WTC11 (cell line): ENCODE measurements at regions not wholly inside any gene's neighbourhood (a gene's known extent, or its start where the extent isn't known, plus 50 kb on each side); places are given as distances from the start of the nearest gene placed in this dataset.

Experiments
- ELF4 ChIP-seq: sonication (generic); formaldehyde crosslinking; IDR thresholded peaks from 2 replicates; pipeline ENCODE4 v1.8.1; 2022; ENCODE audit warnings: low read depth, mild to moderate bottlenecking, moderate library complexity, missing genetic modification reagents
- NFYB ChIP-seq: sonication (generic); formaldehyde crosslinking; conservative IDR thresholded peaks from 2 replicates; pipeline ENCODE4 v1.8.0; 2022; ENCODE audit warnings: low read depth, missing genetic modification reagents
- SP1 ChIP-seq: sonication (generic); formaldehyde crosslinking; conservative IDR thresholded peaks from 2 replicates; pipeline ENCODE4 v1.8.1; 2022; ENCODE audit warnings: missing genetic modification reagents
- TCF7 ChIP-seq: sonication (generic); formaldehyde crosslinking; IDR thresholded peaks from 2 replicates; pipeline ENCODE4 v1.8.0; 2022; ENCODE audit warnings: mild to moderate bottlenecking, low read depth, missing genetic modification reagents, moderate library complexity
- TF ChIP-seq, protein P1 (sequence below): fragments of 200-600 bp; IDR thresholded peaks from 2 replicates; pipeline ENCODE4 v1.8.0; 2022; ENCODE audit warnings: antibody characterized with exemption
- TF ChIP-seq, protein P2 (sequence below): sonication (generic); formaldehyde crosslinking; IDR thresholded peaks from 2 replicates; pipeline ENCODE4 v1.8.0; 2022; ENCODE audit warnings: mild to moderate bottlenecking, missing genetic modification reagents
- TF ChIP-seq, protein P3 (sequence below): fragments of 250-450 bp; sonication (Bioruptor Pico); IDR thresholded peaks from 2 replicates; pipeline ENCODE4 v2.1.2; 2022; ENCODE audit warnings: mild to moderate bottlenecking, moderate library complexity
- TF ChIP-seq, protein P4 (sequence below): sonication (generic); formaldehyde crosslinking; IDR thresholded peaks from 2 replicates; pipeline ENCODE4 v1.8.0; 2023; ENCODE audit warnings: missing genetic modification reagents

DNA sequence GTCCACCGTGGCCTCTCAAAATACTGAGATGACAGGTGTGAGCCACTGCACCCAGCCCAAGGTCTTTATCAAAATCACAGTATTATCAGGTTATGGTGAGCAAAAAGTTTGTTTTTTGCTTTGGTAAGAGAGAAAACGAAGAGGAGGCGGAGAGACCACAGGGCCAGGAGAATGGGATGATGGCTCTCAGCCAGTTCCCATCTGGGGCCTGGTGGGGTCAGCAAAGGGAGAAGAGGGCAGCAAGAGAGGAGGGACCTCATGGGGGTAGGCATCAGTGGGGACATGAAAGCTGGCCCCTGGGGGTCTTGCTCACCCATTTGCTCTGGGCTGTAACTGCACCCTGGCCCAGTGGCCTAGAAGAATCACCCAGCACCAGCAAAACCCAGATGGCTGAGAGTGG lies 190.2 kb downstream of the SHANK2 start:
- TF ChIP-seq, protein P1, sequence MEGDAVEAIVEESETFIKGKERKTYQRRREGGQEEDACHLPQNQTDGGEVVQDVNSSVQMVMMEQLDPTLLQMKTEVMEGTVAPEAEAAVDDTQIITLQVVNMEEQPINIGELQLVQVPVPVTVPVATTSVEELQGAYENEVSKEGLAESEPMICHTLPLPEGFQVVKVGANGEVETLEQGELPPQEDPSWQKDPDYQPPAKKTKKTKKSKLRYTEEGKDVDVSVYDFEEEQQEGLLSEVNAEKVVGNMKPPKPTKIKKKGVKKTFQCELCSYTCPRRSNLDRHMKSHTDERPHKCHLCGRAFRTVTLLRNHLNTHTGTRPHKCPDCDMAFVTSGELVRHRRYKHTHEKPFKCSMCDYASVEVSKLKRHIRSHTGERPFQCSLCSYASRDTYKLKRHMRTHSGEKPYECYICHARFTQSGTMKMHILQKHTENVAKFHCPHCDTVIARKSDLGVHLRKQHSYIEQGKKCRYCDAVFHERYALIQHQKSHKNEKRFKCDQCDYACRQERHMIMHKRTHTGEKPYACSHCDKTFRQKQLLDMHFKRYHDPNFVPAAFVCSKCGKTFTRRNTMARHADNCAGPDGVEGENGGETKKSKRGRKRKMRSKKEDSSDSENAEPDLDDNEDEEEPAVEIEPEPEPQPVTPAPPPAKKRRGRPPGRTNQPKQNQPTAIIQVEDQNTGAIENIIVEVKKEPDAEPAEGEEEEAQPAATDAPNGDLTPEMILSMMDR = no peak
- TF ChIP-seq, protein P2, sequence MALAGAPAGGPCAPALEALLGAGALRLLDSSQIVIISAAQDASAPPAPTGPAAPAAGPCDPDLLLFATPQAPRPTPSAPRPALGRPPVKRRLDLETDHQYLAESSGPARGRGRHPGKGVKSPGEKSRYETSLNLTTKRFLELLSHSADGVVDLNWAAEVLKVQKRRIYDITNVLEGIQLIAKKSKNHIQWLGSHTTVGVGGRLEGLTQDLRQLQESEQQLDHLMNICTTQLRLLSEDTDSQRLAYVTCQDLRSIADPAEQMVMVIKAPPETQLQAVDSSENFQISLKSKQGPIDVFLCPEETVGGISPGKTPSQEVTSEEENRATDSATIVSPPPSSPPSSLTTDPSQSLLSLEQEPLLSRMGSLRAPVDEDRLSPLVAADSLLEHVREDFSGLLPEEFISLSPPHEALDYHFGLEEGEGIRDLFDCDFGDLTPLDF = no peak
- TF ChIP-seq, protein P3, sequence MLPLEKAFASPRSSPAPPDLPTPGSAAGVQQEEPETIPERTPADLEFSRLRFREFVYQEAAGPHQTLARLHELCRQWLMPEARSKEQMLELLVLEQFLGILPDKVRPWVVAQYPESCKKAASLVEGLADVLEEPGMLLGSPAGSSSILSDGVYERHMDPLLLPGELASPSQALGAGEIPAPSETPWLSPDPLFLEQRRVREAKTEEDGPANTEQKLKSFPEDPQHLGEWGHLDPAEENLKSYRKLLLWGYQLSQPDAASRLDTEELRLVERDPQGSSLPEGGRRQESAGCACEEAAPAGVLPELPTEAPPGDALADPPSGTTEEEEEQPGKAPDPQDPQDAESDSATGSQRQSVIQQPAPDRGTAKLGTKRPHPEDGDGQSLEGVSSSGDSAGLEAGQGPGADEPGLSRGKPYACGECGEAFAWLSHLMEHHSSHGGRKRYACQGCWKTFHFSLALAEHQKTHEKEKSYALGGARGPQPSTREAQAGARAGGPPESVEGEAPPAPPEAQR (CRISPR knock-in tag) = no peak
- TF ChIP-seq SP1 (CRISPR knock-in tag) = no peak
- TF ChIP-seq ELF4 (CRISPR knock-in tag) = no peak
- no peak for TF ChIP-seq NFYB (CRISPR knock-in tag)
- TF ChIP-seq TCF7 (CRISPR knock-in tag) = no peak
- TF ChIP-seq, protein P4, sequence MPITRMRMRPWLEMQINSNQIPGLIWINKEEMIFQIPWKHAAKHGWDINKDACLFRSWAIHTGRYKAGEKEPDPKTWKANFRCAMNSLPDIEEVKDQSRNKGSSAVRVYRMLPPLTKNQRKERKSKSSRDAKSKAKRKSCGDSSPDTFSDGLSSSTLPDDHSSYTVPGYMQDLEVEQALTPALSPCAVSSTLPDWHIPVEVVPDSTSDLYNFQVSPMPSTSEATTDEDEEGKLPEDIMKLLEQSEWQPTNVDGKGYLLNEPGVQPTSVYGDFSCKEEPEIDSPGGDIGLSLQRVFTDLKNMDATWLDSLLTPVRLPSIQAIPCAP = no peak
